WTC11 (cell line): ENCODE measurements at regions not wholly inside any gene's neighbourhood (a gene's known extent, or its start where the extent isn't known, plus 50 kb on each side); places are given as distances from the start of the nearest gene placed in this dataset.

Experiments
- CTCF ChIP-seq: fragments of 200-600 bp; IDR thresholded peaks from 2 replicates; pipeline ENCODE4 v1.8.0; 2022; ENCODE audit warnings: antibody characterized with exemption
- GABPB1 ChIP-seq: sonication (generic); formaldehyde crosslinking; IDR thresholded peaks from 2 replicates; pipeline ENCODE4 v1.8.1; 2023; ENCODE audit warnings: mild to moderate bottlenecking, missing genetic modification reagents
- MAX ChIP-seq: sonication (generic); formaldehyde crosslinking; IDR thresholded peaks from 2 replicates; pipeline ENCODE4 v1.8.0; 2022; ENCODE audit warnings: mild to moderate bottlenecking, missing genetic modification reagents
- NR1H2 ChIP-seq: sonication (generic); formaldehyde crosslinking; IDR thresholded peaks from 2 replicates; pipeline ENCODE4 v1.9.0; 2021; ENCODE audit warnings: mild to moderate bottlenecking, moderate library complexity, missing genetic modification reagents
- ZNF317 ChIP-seq: sonication (generic); formaldehyde crosslinking; IDR thresholded peaks from 2 replicates; pipeline ENCODE4 v1.8.1; 2023; ENCODE audit warnings: low read depth, mild to moderate bottlenecking, moderate library complexity, missing genetic modification reagents, borderline replicate concordance
- ZNF423 ChIP-seq: fragments of 250-450 bp; sonication (Bioruptor Pico); IDR thresholded peaks from 2 replicates; pipeline ENCODE4 v2.1.2; 2022; ENCODE audit warnings: mild to moderate bottlenecking, moderate library complexity

- TF ChIP-seq CTCF (no peak), ZNF317 (CRISPR knock-in tag) (no peak), ZNF423 (CRISPR knock-in tag) (no peak), GABPB1 (CRISPR knock-in tag) (no peak), MAX (CRISPR knock-in tag) (no peak), NR1H2 (CRISPR knock-in tag) (no peak)
Measured at GRCh38 chr14:26959972-26960660, 362.3 kb upstream of the NOVA1 start.
